ENCODE measurements at regions not wholly inside any gene's neighbourhood (a gene's known extent, or its start where the extent isn't known, plus 50 kb on each side); places are given as distances from the start of the nearest gene placed in this dataset.

DNA sequence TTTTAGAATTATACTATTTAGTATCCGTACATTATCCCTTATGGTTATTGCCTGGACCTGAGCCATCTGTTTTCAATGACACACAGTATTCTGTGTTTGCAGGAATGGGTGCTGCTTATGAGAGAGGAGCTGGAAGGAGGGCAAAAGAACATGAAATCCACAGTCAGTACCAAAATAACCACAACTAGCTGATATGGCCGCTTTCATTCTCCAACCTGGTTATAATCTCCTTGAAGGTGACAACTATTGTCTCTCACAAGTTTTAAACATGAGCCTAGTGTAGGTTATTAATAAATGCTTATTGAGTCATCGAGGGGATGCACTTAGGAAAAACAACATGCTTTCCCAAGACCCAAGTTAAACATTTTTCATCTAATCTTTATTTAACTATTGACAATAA is 356.6 kb downstream of the BMP2 start:
- WGBS (ENCODE audit: low lambda C conversion rate) = 52% methylated on average over 3 of the region's 3 CpGs
- TF ChIP-seq ZNF777 (CRISPR knock-in tag; IDR thresholded peaks at IDR 0.05) = no peak
- TF ChIP-seq MZF1 (CRISPR knock-in tag; IDR thresholded peaks at IDR 0.05; ENCODE audit: borderline replicate concordance) = no peak
- TF ChIP-seq MED8 (CRISPR knock-in tag; IDR thresholded peaks at IDR 0.05; ENCODE audit: insufficient replicate concordance) = no peak
- TF ChIP-seq, protein P1, sequence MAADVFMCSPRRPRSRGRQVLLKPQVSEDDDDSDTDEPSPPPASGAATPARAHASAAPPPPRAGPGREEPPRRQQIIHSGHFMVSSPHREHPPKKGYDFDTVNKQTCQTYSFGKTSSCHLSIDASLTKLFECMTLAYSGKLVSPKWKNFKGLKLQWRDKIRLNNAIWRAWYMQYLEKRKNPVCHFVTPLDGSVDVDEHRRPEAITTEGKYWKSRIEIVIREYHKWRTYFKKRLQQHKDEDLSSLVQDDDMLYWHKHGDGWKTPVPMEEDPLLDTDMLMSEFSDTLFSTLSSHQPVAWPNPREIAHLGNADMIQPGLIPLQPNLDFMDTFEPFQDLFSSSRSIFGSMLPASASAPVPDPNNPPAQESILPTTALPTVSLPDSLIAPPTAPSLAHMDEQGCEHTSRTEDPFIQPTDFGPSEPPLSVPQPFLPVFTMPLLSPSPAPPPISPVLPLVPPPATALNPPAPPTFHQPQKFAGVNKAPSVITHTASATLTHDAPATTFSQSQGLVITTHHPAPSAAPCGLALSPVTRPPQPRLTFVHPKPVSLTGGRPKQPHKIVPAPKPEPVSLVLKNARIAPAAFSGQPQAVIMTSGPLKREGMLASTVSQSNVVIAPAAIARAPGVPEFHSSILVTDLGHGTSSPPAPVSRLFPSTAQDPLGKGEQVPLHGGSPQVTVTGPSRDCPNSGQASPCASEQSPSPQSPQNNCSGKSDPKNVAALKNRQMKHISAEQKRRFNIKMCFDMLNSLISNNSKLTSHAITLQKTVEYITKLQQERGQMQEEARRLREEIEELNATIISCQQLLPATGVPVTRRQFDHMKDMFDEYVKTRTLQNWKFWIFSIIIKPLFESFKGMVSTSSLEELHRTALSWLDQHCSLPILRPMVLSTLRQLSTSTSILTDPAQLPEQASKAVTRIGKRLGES (CRISPR knock-in tag; IDR thresholded peaks at IDR 0.05; ENCODE audit: borderline replicate concordance) = no peak
- TF ChIP-seq ZNF253 (CRISPR knock-in tag; IDR thresholded peaks at IDR 0.05; ENCODE audit: borderline replicate concordance) = no peak
- TF ChIP-seq EP300 (IDR thresholded peaks at IDR 0.05; ENCODE audit: low read depth in 2 of 2, low read length in 2 of 2) = no peak
- TF ChIP-seq EP300 (CRISPR knock-in tag; IDR thresholded peaks at IDR 0.05; ENCODE audit: borderline replicate concordance) = no peak
- TF ChIP-seq, protein P2, sequence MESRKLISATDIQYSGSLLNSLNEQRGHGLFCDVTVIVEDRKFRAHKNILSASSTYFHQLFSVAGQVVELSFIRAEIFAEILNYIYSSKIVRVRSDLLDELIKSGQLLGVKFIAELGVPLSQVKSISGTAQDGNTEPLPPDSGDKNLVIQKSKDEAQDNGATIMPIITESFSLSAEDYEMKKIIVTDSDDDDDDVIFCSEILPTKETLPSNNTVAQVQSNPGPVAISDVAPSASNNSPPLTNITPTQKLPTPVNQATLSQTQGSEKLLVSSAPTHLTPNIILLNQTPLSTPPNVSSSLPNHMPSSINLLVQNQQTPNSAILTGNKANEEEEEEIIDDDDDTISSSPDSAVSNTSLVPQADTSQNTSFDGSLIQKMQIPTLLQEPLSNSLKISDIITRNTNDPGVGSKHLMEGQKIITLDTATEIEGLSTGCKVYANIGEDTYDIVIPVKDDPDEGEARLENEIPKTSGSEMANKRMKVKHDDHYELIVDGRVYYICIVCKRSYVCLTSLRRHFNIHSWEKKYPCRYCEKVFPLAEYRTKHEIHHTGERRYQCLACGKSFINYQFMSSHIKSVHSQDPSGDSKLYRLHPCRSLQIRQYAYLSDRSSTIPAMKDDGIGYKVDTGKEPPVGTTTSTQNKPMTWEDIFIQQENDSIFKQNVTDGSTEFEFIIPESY (CRISPR knock-in tag; IDR thresholded peaks at IDR 0.05) = no peak
- H3K4me2 ChIP-seq (ENCODE audit: low read depth, low read length) = no peak overlapping the region
- H3K4me1 ChIP-seq (ENCODE audit: insufficient read depth, low read length) = no peaks in the 10 kb centered on the region
- FAIRE-seq (no peak), ATAC-seq (no peak), DNase-seq (ENCODE audit: low spot score) (no peak)
- H3K79me2 ChIP-seq (ENCODE audit: insufficient read depth, low read length) = no peaks in the 10 kb centered on the region
- no peak overlapping the region for H2AFZ ChIP-seq (ENCODE audit: low read length)
- H3K9me3 ChIP-seq (ENCODE audit: low read length) = no peaks in the 10 kb centered on the region
- H3K9ac ChIP-seq (ENCODE audit: insufficient read depth, low read depth, low read length) = no peak overlapping the region
- 0 out of 5 replicates have a peak, but pooled peaks cover 0 to 2% of the 10 kb centered on the region in 2 experiments for H3K27me3 ChIP-seq (ENCODE audit: control insufficient read depth in 1 of 2, insufficient read depth in 2 of 2, low read length in 2 of 2)
- H3K36me3 ChIP-seq (replicated peaks in 1 of 2; ENCODE audit: control insufficient read depth in 1 of 2, insufficient read depth in 2 of 2, low read length in 2 of 2) = no peaks in the 10 kb centered on the region
- POLR2A ChIA-PET = no interaction called here
- no TSS peak for BruUV-seq (replicated peaks)
- CTCF ChIA-PET (ENCODE audit: low intra/inter-chr PET ratio, low total read pairs) = no interaction called here
- intact Hi-C loops (cut with micrococcal nuclease; ENCODE audit: unreplicated experiment) = no loop called here
- no peak overlapping the region for H3K4me3 ChIP-seq (replicated peaks in 1 of 3; ENCODE audit: insufficient read depth in 1 of 3, low read depth in 2 of 3, low read length in 3 of 3)
- H4K20me1 ChIP-seq (ENCODE audit: insufficient read depth, low read length) = no peaks in the 10 kb centered on the region
- H3K27ac ChIP-seq (ENCODE audit: extremely low read length, insufficient read depth, low read length) = no peak overlapping the region
- in situ Hi-C loops (cut with HindIII; ENCODE audit: extremely low pct_ligation_motif_present, low pct_unique_long_range_greater_than_20kb) = no loop called here
